ENCODE measurements at regions not wholly inside any gene's neighbourhood (a gene's known extent, or its start where the extent isn't known, plus 50 kb on each side); places are given as distances from the start of the nearest gene placed in this dataset.
"Not testable (repeated sequence)": the region's sequence is repeated elsewhere in the genome, so short reads cannot be mapped to it uniquely, and the experiment has no call there.

DNA sequence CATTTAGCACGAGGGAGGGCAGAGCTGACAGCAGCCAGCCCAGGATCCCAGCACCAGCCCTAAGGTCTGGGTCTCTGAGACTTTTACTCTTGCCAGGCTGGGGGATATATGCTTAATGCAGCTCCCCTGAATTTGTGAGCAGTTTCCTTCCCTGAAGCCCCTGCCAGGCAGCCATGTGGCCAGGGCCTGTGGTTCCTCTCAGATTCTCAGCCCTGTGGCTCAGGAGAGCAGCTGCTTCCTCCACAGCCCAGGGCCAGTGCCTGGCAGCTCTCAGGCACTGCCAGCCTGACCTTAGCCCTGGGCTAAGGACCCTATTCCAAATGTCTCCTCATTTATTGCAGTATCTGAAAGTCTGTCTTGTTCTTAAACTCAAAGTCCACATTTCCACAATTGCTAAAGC, 1525.3 kb downstream of the RPIA start:
- TF ChIP-seq, protein P1, sequence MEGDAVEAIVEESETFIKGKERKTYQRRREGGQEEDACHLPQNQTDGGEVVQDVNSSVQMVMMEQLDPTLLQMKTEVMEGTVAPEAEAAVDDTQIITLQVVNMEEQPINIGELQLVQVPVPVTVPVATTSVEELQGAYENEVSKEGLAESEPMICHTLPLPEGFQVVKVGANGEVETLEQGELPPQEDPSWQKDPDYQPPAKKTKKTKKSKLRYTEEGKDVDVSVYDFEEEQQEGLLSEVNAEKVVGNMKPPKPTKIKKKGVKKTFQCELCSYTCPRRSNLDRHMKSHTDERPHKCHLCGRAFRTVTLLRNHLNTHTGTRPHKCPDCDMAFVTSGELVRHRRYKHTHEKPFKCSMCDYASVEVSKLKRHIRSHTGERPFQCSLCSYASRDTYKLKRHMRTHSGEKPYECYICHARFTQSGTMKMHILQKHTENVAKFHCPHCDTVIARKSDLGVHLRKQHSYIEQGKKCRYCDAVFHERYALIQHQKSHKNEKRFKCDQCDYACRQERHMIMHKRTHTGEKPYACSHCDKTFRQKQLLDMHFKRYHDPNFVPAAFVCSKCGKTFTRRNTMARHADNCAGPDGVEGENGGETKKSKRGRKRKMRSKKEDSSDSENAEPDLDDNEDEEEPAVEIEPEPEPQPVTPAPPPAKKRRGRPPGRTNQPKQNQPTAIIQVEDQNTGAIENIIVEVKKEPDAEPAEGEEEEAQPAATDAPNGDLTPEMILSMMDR (conservative IDR thresholded peaks at IDR 0.05; ENCODE audit: low read length): not testable (repeated sequence)
- TF ChIP-seq EZH2phosphoT487 (IDR thresholded peaks at IDR 0.05; ENCODE audit: borderline replicate concordance): not testable (repeated sequence)
